Liver (tissue), 8 donors: ENCODE measurements at regions not wholly inside any gene's neighbourhood (a gene's known extent, or its start where the extent isn't known, plus 50 kb on each side); places are given as distances from the start of the nearest gene placed in this dataset.

ENCODE experiments used
- DNase-seq: peaks from one replicate; pipeline ENCODE4 v3.0.0-alpha.2; 2017; ENCODE audit warnings: low spot score
- H3K27ac ChIP-seq, 2 donors: one replicate each; pipeline ENCODE4 v1.7.0; 2013; ENCODE audit warnings: inconsistent platforms in 2 of 2, low read length in 2 of 2, control low read depth in 1 of 2, low read depth in 1 of 2, mild to moderate bottlenecking in 1 of 2
- H3K27me3 ChIP-seq, 4 donors: one replicate each; pipeline versions ENCODE4 v1.6.1 to v1.7.0; 2013; ENCODE audit warnings: low read length in 3 of 4, inconsistent platforms in 1 of 4, mild to moderate bottlenecking in 1 of 4, moderate library complexity in 1 of 4; ENCODE audit not compliant: control insufficient read depth in 4 of 4, insufficient read depth in 4 of 4
- H3K36me3 ChIP-seq, 4 donors: one replicate each; pipeline versions ENCODE4 v1.6.1 to v1.7.0; 2013; ENCODE audit warnings: low read length in 3 of 4, mild to moderate bottlenecking in 3 of 4, low read depth in 1 of 4, moderate library complexity in 1 of 4; ENCODE audit not compliant: control insufficient read depth in 4 of 4, insufficient read depth in 3 of 4
- H3K4me1 ChIP-seq, 4 donors: one replicate each; pipeline versions ENCODE4 v1.6.1 to v1.7.0; 2013; ENCODE audit warnings: low read length in 3 of 4, mild to moderate bottlenecking in 3 of 4, moderate library complexity in 1 of 4; ENCODE audit not compliant: control insufficient read depth in 4 of 4, insufficient read depth in 4 of 4
- H3K4me3 ChIP-seq, 3 donors: one replicate each; pipeline versions ENCODE4 v1.6.1 to v1.7.0; 2013; ENCODE audit warnings: low read length in 3 of 3, control low read depth in 1 of 3, low read depth in 1 of 3, mild to moderate bottlenecking in 1 of 3
- H3K9ac ChIP-seq, 2 donors: one replicate each; pipeline ENCODE4 v1.7.0; 2013; ENCODE audit warnings: low read length in 2 of 2, mild to moderate bottlenecking in 2 of 2, moderate library complexity in 2 of 2, control low read depth in 1 of 2, low read depth in 1 of 2
- H3K9me3 ChIP-seq, 4 donors: one replicate each; pipeline versions ENCODE4 v1.6.1 to v1.7.0; 2013; ENCODE audit warnings: low read length in 3 of 4; ENCODE audit not compliant: control insufficient read depth in 4 of 4
- EGR1 ChIP-seq, 2 donors: IDR thresholded peaks; 2 replicates each; pipeline ENCODE4 v1.6.1; 2016 to 2018; ENCODE audit warnings: antibody characterized with exemption in 2 of 2, low read depth in 2 of 2
- FOXA1 ChIP-seq: IDR thresholded peaks from 2 replicates; pipeline ENCODE4 v1.6.1; 2016; ENCODE audit warnings: antibody characterized with exemption
- GABPA ChIP-seq, 2 donors: IDR thresholded peaks in 1 of 2; conservative IDR thresholded peaks in 1 of 2; 2 replicates each; pipeline ENCODE4 v1.6.1; 2016; ENCODE audit warnings: antibody characterized with exemption in 2 of 2, mild to moderate bottlenecking in 1 of 2, moderate library complexity in 1 of 2
- HNF4A ChIP-seq, 2 donors: conservative IDR thresholded peaks; 2 replicates each; pipeline ENCODE4 v1.6.1; 2016; ENCODE audit warnings: antibody characterized with exemption in 2 of 2, mild to moderate bottlenecking in 2 of 2
- HNF4G ChIP-seq: IDR thresholded peaks from 2 replicates; pipeline ENCODE4 v1.6.1; 2016; ENCODE audit warnings: antibody characterized with exemption
- JUND ChIP-seq, 2 donors: IDR thresholded peaks; 2 replicates each; pipeline ENCODE4 v1.6.1; 2016; ENCODE audit warnings: antibody characterized with exemption in 2 of 2
- RAD21 ChIP-seq, 2 donors: IDR thresholded peaks; 2 replicates each; pipeline ENCODE4 v1.6.1; 2016; ENCODE audit warnings: antibody characterized with exemption in 2 of 2, mild to moderate bottlenecking in 2 of 2
- RXRA ChIP-seq, 2 donors: IDR thresholded peaks; 2 replicates each; pipeline ENCODE4 v1.6.1; 2017 to 2018; ENCODE audit warnings: antibody characterized with exemption in 2 of 2, mild to moderate bottlenecking in 1 of 2
- SP1 ChIP-seq: IDR thresholded peaks from 2 replicates; pipeline ENCODE4 v1.6.1; 2018; ENCODE audit warnings: antibody characterized with exemption, mild to moderate bottlenecking
- TAF1 ChIP-seq: conservative IDR thresholded peaks from 2 replicates; pipeline ENCODE4 v1.6.1; 2016; ENCODE audit warnings: antibody characterized with exemption, mild to moderate bottlenecking
- YY1 ChIP-seq: IDR thresholded peaks from 2 replicates; pipeline ENCODE4 v1.6.1; 2016; ENCODE audit warnings: antibody characterized with exemption, mild to moderate bottlenecking
- WGBS: extraction: QIAGEN DNeasy Blood & Tissue Kit; methylation state at CpG from one replicate; pipeline ENCODE4 v1.1.7; 2013; 5-methylcytosine and 5-hydroxymethylcytosine counted together
- TF ChIP-seq, protein P1 (sequence below): IDR thresholded peaks from 2 replicates; pipeline ENCODE4 v1.6.1; 2016; ENCODE audit warnings: antibody characterized with exemption, mild to moderate bottlenecking
- TF ChIP-seq, protein P2 (sequence below): IDR thresholded peaks from 2 replicates; pipeline ENCODE4 v1.6.1; 2016; ENCODE audit warnings: antibody characterized with exemption
- TF ChIP-seq, protein P3 (sequence below): IDR thresholded peaks from 2 replicates; pipeline ENCODE4 v1.6.1; 2016; ENCODE audit warnings: antibody characterized with exemption
- TF ChIP-seq, protein P4 (sequence below): IDR thresholded peaks from 2 replicates; pipeline ENCODE4 v1.6.1; 2016; ENCODE audit warnings: antibody characterized with exemption
- TF ChIP-seq, protein P5 (sequence below): fragments of 150-350 bp; IDR thresholded peaks from 2 replicates; pipeline ENCODE4 v1.5.1; 2017; ENCODE audit warnings: improper control_type of control experiment, low read depth, low read length; ENCODE audit not compliant: missing input control
- donor health status: healthy.
- donor health status: healthy.
- donor health status: healthy.
- donor health status: healthy.
- donor health status: healthy.

DNA sequence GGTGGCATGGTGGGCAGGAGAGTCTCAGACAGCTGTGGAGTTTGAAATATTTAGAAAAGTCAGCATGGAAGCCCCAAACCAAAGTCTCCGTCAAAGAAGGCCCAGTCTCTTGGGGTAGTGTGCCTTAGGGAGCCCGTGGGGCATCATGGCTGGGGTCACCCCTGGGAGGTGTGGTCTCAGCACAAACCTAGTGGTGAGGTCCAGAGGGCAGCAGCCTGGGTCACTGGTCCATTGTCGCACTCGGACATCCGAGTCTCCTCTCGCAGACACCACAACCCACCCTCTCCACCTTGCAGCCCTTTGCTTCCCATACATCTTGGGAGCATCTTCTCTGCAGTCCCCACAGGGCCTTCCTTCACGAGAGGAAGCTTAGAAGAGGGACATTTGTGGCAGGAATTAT is 588.0 kb upstream of the TMEM132C start (continued):
- TF ChIP-seq, protein P1, sequence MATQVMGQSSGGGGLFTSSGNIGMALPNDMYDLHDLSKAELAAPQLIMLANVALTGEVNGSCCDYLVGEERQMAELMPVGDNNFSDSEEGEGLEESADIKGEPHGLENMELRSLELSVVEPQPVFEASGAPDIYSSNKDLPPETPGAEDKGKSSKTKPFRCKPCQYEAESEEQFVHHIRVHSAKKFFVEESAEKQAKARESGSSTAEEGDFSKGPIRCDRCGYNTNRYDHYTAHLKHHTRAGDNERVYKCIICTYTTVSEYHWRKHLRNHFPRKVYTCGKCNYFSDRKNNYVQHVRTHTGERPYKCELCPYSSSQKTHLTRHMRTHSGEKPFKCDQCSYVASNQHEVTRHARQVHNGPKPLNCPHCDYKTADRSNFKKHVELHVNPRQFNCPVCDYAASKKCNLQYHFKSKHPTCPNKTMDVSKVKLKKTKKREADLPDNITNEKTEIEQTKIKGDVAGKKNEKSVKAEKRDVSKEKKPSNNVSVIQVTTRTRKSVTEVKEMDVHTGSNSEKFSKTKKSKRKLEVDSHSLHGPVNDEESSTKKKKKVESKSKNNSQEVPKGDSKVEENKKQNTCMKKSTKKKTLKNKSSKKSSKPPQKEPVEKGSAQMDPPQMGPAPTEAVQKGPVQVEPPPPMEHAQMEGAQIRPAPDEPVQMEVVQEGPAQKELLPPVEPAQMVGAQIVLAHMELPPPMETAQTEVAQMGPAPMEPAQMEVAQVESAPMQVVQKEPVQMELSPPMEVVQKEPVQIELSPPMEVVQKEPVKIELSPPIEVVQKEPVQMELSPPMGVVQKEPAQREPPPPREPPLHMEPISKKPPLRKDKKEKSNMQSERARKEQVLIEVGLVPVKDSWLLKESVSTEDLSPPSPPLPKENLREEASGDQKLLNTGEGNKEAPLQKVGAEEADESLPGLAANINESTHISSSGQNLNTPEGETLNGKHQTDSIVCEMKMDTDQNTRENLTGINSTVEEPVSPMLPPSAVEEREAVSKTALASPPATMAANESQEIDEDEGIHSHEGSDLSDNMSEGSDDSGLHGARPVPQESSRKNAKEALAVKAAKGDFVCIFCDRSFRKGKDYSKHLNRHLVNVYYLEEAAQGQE = no peak
- TF ChIP-seq, protein P2, sequence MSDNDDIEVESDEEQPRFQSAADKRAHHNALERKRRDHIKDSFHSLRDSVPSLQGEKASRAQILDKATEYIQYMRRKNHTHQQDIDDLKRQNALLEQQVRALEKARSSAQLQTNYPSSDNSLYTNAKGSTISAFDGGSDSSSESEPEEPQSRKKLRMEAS = no peak
- no peak for TF ChIP-seq JUND (IDR thresholded peaks at IDR 0.05)
- TF ChIP-seq, protein P3, sequence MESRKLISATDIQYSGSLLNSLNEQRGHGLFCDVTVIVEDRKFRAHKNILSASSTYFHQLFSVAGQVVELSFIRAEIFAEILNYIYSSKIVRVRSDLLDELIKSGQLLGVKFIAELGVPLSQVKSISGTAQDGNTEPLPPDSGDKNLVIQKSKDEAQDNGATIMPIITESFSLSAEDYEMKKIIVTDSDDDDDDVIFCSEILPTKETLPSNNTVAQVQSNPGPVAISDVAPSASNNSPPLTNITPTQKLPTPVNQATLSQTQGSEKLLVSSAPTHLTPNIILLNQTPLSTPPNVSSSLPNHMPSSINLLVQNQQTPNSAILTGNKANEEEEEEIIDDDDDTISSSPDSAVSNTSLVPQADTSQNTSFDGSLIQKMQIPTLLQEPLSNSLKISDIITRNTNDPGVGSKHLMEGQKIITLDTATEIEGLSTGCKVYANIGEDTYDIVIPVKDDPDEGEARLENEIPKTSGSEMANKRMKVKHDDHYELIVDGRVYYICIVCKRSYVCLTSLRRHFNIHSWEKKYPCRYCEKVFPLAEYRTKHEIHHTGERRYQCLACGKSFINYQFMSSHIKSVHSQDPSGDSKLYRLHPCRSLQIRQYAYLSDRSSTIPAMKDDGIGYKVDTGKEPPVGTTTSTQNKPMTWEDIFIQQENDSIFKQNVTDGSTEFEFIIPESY = no peak
- no peak for TF ChIP-seq HNF4A (conservative IDR thresholded peaks at IDR 0.05)
- no peak for TF ChIP-seq EGR1 (IDR thresholded peaks at IDR 0.05; ENCODE audit: low read depth in 2 of 2)

DNA sequence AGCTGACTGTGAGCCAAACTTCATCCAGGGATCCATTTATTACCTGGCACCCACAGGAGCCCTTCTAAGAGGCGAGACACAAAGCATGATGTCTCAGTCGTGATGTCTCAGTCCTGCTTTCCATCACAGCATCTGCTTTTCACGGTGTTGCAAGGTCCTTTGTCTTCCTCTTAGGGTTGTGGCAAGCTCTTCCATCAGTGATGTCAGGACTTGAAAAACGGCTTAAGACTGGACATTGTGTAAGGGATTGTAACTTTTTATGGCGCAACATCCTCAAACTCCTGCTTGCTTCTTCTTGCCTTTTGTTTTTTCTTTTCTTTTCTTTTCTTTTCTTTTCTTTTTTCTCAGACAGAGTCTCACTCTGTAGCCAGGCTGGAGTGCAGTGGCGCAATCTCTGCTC is 586.5 kb upstream of the TMEM132C start:
- TF ChIP-seq RXRA (IDR thresholded peaks at IDR 0.05) = no peak
- TF ChIP-seq YY1 = no peak
- TF ChIP-seq HNF4G = no peak
- TF ChIP-seq, protein P4, sequence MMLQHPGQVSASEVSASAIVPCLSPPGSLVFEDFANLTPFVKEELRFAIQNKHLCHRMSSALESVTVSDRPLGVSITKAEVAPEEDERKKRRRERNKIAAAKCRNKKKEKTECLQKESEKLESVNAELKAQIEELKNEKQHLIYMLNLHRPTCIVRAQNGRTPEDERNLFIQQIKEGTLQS = no peak
- TF ChIP-seq, protein P2 = no peak
- TF ChIP-seq, protein P5, sequence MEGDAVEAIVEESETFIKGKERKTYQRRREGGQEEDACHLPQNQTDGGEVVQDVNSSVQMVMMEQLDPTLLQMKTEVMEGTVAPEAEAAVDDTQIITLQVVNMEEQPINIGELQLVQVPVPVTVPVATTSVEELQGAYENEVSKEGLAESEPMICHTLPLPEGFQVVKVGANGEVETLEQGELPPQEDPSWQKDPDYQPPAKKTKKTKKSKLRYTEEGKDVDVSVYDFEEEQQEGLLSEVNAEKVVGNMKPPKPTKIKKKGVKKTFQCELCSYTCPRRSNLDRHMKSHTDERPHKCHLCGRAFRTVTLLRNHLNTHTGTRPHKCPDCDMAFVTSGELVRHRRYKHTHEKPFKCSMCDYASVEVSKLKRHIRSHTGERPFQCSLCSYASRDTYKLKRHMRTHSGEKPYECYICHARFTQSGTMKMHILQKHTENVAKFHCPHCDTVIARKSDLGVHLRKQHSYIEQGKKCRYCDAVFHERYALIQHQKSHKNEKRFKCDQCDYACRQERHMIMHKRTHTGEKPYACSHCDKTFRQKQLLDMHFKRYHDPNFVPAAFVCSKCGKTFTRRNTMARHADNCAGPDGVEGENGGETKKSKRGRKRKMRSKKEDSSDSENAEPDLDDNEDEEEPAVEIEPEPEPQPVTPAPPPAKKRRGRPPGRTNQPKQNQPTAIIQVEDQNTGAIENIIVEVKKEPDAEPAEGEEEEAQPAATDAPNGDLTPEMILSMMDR = no peak
- TF ChIP-seq RAD21 (IDR thresholded peaks at IDR 0.05) = no peak
- TF ChIP-seq TAF1 = no peak
- TF ChIP-seq FOXA1 = no peak
- TF ChIP-seq, protein P3 = no peak
- TF ChIP-seq GABPA (IDR thresholded peaks at IDR 0.05 in 1 of 2, conservative IDR thresholded peaks at IDR 0.05 in 1 of 2) = no peak
- no peak for TF ChIP-seq SP1
- TF ChIP-seq JUND (IDR thresholded peaks at IDR 0.05) = no peak
- TF ChIP-seq, protein P1 = no peak
- TF ChIP-seq HNF4A (conservative IDR thresholded peaks at IDR 0.05) = no peak
- H3K27ac ChIP-seq = no peak overlapping the region
- WGBS = 79% methylated on average over 6 of the region's 6 CpGs

More for the DNA sequence above, 586.5 kb upstream of the TMEM132C start:
- no peaks in the 10 kb centered on the region for H3K4me1 ChIP-seq
- H3K9ac ChIP-seq = no peak overlapping the region
- no peak for DNase-seq
- H3K4me3 ChIP-seq = no peak overlapping the region
- H3K9me3 ChIP-seq = peaks cover 0 to 6% (median 0%) of the 10 kb centered on the region in 4 donors
- H3K27me3 ChIP-seq = peaks cover 0 to 4% (median 0%) of the 10 kb centered on the region in 4 donors
- no peaks in the 10 kb centered on the region for H3K36me3 ChIP-seq
